GM12872 (cell line): ENCODE measurements at regions not wholly inside any gene's neighbourhood (a gene's known extent, or its start where the extent isn't known, plus 50 kb on each side); places are given as distances from the start of the nearest gene placed in this dataset.
A peak's percentile ranks its signal among the peaks of the same experiment; 100 is the strongest.

Source experiments
- TF ChIP-seq, protein P1 (sequence below): IDR thresholded peaks from 3 replicates; pipeline ENCODE4 v1.5.1; 2011; ENCODE audit warnings: low read depth, mild to moderate bottlenecking, low read length, moderate library complexity; ENCODE audit not compliant: insufficient read depth

DNA sequence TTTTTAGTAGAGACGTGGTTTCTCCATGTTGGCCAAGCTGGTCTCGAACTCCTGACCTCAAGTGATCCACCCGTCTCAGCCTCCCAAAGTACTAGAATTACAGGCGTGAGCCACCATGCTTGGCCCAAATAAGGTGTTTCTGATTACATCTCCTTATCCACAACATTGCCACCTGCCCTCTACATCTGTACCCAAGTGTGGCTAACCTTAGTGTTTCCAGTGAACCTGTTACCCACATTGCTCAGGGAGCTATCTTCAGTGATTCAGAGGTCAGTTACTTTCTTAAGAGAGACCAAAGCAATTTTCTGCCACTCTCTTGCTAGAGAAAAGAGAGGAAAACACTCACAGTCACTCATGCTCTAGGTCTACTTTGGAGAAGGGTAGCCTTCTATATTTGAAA is 115.0 kb upstream of the SLC39A10 start:
- TF ChIP-seq, protein P1, sequence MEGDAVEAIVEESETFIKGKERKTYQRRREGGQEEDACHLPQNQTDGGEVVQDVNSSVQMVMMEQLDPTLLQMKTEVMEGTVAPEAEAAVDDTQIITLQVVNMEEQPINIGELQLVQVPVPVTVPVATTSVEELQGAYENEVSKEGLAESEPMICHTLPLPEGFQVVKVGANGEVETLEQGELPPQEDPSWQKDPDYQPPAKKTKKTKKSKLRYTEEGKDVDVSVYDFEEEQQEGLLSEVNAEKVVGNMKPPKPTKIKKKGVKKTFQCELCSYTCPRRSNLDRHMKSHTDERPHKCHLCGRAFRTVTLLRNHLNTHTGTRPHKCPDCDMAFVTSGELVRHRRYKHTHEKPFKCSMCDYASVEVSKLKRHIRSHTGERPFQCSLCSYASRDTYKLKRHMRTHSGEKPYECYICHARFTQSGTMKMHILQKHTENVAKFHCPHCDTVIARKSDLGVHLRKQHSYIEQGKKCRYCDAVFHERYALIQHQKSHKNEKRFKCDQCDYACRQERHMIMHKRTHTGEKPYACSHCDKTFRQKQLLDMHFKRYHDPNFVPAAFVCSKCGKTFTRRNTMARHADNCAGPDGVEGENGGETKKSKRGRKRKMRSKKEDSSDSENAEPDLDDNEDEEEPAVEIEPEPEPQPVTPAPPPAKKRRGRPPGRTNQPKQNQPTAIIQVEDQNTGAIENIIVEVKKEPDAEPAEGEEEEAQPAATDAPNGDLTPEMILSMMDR: no peak

DNA sequence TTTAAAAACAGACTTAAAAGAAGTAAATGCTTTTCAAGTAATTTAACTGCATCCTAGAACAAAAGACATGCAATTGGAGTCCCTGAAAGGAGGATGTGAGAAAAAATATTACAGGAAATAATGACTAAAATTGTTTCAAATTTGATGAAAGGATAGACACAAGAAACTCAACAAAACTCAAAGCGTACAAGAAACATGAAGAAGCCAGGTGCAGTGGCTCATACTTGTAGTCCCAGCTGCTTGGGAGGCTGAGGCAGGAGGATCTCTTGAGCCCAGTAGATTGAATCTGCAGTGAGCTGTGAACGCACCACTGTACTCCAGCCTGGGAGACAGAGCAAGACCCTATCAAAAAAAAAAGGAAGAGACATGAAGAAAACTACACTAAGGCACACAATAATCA is 118.1 kb upstream of the SLC39A10 start:
- TF ChIP-seq, protein P1: no peak

DNA sequence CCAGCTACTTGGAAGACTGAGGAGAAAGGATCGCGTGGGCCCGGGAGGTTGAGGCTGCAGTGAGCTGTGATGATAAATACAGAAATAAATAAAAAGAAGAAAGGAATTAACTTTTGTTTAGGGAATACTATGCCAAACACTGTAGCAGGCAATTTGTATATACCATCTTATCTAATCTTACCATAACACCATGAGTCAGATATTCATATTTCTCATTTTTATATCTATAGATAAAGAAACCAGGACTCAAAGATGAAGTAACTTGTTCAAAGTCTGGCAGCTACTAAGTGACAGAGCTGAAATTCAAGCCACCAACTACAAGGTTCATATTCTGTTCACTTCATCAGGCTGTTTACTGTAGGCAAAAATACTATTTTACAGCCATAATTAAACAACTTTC is 119.2 kb upstream of the SLC39A10 start:
- TF ChIP-seq, protein P1: no peak

DNA sequence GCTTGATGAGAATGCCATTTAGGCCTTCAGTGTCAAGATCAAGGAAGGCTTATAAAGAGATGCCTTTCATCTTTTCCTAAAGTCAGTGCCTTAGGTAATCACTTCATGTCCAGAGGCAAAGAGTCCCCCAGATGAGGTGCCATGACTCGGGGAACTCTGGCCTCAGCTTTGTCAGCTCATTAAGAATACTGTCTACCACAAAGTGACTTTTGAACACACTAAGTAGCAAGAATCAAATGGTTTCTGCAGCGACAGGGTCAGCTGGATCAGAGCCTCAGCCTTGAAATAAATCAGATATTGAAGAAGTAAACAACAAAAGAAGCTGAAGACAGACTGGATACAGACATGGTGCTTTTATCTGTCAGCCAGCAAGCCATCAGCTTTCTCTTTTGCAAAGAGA is 120.1 kb upstream of the SLC39A10 start:
- TF ChIP-seq, protein P1: no peak

DNA sequence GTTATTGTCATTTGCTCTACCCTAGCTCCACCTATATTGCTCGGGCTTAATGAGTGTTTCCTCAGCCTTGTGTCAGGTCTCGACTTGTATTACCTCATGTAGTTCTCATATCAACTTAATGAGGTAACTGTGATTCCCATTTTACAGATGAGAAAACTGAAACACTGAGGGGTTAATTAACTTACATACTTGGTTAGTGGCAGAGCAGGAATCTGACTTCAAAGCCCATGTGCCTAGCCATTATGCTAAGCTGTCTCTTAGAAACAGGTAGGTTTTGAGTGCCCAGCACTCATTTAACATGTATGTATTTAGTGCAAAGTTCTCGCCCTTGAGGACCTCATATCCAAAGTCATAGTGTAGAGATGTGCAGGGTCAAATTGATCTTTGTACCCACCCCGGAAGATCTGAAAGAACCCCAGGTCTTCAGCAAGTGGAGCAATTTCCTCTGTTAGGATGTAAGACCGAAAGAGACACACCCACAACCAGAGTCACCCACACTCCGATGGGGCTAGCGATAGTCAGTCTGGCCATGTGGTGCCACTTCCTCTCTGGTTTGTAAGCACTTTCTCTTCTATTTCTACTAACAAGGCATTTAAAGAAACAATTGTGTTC is 121.0 kb upstream of the SLC39A10 start:
- TF ChIP-seq, protein P1: no peak

DNA sequence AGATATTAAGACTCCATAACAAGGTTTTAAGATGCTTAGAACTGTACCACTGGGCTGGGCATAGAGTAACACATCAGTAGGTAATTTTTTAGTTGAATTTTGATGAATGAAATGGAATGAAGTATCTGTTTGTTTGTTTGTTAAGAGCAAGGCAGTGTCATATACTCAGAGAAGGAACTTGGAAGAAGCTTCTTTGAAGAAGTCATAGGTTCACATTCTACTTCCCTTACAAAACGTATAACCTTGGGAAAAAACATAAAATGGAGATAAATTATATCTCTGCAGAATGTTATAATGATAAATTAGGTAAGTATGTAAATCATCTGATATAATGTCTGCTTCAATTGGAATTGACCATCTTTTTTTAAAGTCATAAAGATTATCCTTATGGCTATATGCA is 122.1 kb upstream of the SLC39A10 start:
- TF ChIP-seq, protein P1: no peak

DNA sequence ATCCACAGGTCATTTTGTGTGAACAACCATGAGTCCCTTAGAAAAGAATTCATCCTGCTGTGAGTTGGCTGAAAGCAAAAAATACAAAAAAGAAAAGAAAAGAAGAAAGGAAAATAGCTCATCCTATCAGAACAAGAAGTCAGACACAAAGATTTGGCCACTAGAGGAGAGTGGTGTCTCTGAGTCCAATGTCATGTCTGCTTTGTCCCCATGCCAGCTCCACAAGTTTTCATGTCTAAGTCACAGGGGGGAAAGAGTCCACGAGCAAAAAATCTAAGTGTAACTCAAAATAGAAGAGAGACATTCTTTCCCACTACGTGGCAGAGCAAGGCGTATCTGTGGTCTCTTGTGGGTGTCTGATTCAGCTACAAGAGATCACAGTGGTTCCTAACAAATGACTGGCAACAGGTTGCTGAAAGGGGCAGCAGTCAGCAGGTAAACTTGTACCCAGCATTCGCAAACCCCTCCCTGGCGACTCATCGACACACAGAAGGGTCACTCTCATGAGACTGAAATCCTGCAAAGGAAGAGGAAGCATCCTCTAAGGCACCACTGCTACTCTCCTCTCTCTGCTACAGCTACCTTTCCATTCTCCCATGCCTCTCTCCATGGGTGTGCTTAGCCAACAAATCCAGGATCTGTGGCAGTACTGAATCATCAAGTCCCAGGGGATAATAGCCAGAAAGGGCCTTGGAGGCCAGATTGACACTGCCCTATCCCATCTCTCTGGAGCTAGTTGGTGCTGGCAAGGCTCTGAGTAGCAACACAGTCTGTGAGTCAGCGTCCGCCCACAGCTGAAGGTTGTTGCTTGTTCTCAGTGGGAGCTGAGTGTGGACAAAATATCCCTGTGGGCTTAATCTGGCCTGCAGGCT is 123.0 kb upstream of the SLC39A10 start:
- TF ChIP-seq, protein P1: peak; percentile 48; the same call in 2 of the 3 replicates
